HG02938 (cell line): ENCODE measurements at regions not wholly inside any gene's neighbourhood (a gene's known extent, or its start where the extent isn't known, plus 50 kb on each side); places are given as distances from the start of the nearest gene placed in this dataset.

Experiments used
- ATAC-seq: cut with Tn5 transposase; IDR thresholded peaks from one replicate; pipeline ENCODE4 v1.9.1; 2021; ENCODE audit warnings: mild to moderate bottlenecking, moderate library complexity; ENCODE audit not compliant: unreplicated experiment

DNA sequence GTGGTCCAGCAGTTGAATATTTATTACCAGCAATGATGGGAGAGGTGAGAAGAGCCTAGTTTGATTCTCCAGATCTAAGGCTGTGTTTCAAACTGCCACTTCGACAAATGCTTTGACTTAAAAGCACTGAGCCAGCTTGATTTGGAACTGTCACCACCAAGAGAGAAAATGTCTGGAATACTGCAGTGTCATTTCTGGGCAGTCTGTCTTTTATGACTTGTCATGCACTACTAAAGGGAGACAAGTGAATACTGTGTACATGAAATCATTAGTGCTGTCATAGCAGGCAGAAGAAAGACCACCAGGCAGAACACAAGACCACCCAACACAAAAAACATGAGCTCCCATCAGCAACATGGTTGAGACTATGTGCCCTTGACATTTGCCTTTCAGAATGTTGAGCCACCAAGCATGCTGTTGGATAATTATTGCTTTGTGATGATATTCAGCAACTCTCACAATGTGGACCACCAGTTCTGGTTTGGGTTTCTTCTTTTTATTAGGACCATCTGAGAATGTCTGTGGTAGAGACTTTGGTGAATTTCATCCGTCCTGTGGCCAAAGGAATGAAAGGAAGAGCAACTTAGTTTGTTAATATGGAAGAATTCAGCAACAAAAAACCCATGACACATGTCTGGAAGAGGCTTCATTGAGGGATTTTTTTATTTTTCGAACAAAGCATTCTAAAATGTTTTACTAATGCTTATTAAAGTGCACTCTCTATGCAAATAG is 125.8 kb downstream of the NTMT2 start:
- no peak for ATAC-seq

DNA sequence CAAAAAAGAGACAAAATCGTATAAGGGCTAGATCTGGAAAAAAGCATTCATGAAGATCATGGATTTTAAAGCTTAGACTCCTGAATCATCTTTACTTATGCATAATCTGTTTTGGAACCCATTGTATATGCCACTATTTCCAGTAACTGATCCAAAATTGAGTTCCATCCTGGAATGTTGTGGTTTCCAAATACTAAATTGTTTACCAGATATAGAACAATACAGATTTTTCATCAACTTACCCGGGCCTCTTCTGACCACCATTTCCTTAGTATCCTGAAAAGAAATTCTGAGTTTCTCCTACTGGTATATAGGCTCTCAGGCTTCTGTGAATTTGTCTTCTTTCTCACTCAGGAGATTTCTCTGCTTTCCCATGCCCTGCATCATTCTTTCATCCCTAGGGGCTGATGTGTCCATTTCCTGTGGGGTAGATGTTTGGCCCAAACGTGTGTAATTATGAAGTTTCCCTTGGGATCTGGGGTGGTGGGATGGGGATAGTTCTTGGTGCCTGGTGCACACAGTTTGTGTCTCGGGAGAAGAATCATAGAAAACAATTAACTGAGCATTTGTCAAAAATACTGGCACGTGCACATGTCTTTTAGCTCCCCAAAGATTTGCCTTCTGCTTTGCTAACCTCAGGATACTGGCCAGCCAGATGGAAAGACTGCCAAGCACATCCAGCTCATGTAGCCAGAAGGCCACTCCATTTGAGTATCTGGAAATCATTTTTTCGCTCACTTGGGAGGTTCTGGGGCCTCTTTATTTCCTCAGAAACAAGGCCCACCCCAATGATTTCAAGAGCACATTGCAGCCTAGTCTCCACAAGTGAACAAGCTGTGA is 127.8 kb downstream of the NTMT2 start:
- no peak for ATAC-seq

DNA sequence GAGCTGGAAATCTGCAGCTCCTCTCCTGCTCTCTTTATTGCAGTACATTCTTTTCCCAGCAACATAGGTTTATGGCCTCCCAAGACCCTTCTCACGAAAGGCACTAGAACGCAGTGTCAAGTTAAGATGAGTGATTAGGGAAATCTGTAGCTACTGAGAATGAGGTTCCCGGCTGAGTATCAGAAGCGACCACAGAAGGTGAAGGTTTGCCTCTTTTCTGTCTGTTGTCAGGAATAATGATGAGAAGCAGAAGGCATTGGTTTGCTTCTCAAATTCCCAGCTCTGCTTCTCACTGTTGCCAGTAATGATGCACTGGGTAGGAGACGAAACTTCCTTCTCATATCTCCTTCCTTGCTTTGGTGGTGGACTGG is 128.4 kb downstream of the NTMT2 start:
- ATAC-seq = no peak

DNA sequence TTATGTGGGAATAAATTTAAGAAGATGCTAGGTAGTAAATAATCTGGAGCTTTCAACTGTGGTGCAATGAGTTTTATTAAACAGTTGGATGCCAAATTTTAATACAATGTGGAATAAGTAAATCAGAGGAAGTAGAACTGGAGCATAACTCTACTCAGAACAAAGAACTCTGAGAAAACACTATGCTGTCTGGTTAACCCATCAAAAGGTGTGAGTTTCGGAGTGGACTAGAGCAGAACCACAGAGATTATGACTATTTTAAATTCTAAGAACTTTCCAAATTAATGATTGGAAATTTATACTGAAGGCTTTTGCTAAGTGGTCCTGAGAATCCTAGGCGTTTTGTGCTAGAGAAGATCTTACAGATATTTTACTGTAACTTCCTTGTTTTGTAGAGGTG is 132.2 kb downstream of the NTMT2 start:
- no peak for ATAC-seq

DNA sequence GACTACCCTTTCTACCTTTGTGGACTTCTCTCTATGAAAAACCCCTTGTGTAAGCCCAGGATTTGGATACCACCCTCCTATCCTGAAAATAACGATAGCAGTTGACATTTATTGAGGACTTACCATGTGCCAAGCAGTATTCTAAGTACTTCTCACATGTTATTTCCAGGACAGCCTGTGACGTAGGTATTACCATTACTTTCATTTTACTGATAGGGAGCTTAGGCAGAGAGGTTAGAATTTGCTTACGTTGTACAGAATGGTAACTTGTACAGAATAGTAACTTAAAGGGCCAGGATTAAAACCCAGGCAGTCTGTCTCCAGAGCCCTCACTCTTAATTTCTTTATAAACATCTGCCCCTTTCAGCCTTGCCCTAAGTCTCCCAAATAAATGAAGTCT is 138.3 kb downstream of the NTMT2 start:
- ATAC-seq = no peak

DNA sequence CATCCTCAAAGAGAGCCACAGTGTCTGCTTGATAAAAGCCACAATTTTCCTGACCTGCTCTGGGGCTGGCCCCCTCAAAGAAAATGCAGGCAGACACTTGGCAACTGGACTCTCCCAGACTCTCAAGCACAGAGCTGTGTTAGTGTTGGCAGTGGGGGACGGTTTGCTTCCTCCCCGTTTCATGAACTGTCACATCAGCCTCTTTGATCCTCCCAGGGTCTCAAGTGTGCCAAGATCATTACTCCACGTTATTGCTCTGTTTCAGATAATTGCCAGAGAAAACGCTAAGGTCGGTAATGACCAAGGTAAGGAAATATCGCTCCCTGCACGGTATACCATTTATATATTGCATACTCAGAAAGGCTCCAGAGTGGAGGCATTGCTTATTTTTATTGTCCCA is 138.8 kb downstream of the NTMT2 start:
- ATAC-seq = no peak

DNA sequence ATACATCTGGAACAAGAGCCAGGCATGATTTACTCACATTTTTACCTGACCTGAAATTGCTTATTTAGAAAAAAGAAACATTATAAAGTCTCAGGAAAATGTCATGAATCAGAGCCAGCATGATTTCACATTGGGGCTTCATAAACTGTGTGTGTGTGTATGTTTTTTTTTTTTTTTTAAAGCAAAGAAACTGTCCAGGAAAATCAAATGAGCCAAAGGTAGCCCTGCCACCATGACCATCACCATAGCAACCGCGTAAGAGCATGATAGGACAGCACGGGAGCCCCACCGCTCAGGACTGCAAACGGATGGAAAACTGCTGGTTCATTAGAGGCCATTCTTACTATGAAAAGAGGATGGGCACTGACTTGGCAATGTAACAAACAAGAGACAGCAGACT is 139.2 kb downstream of the NTMT2 start:
- no peak for ATAC-seq

DNA sequence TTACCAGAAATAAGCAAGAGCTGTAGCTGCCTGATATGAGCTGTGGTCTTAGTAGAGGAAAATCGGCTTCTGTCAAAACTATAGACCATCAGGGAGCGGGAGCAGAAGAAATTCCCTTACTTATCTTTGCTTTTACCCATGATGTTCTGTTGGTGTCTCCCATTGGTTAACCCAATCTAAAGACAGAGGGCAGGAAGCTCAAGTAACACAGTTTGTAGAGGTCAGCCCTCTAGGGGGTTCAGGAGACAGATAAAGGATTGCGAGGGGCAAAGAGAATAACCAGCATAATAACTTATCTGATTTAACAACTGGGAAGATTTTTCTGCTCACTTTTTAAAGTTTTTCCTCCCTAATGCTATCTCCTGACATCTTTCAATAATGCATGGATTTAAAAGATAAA is 142.4 kb downstream of the NTMT2 start:
- no peak for ATAC-seq

DNA sequence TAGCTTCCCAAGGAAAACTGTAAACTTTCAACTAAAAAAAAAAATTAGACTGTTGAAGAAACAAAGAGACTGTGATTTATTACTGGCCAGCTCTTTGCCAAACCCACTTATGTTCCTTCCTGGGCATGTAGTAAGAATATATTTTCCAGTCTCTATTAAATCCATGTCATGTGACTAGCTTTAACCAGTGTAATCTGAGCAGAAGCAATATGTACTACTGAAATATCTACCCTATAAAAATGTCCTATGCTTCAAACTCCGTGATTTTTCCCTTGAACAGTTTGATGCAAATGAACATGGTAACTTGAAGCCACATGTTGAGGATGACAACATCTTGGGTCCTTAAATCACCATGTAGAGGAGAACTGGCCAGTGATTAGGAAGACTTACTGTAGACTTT is 144.5 kb downstream of the NTMT2 start:
- no peak for ATAC-seq

DNA sequence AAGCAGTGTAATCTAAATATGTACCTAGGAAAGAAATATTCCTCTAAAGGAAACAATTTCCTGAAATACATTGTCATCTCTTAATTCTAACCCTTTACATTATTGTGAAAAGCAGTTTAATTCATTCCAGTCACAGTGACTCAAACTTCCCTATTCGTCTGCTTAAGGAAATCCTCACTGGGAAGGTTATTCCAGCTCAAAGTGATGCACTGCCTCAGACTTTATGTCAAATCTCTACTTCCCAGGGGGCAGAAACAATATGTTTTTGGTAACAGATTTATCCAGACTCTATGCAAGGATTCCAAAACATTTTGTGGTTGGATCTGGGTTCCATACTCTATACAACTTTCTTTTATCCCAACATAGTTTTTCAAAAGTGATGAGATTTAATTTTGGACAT is 145.2 kb downstream of the NTMT2 start:
- ATAC-seq = no peak

DNA sequence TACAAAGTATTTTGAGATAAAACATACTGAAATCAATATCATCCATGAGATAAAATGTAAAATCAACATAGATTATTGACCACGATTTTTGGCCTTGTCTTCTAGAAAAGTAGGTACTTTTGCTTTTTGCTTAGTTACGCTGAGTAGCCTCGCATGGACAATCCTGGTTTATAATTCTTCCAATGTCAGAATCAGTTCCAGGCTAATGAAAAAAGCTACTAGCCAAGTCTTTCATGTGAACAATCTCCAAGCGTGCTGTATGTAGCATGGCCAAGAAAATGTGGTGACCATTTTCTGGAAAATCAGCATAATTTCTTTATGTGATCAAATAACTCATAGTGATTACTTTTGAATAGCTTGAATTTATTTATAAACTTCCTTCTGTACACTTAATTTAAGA is 145.8 kb downstream of the NTMT2 start:
- no peak for ATAC-seq

DNA sequence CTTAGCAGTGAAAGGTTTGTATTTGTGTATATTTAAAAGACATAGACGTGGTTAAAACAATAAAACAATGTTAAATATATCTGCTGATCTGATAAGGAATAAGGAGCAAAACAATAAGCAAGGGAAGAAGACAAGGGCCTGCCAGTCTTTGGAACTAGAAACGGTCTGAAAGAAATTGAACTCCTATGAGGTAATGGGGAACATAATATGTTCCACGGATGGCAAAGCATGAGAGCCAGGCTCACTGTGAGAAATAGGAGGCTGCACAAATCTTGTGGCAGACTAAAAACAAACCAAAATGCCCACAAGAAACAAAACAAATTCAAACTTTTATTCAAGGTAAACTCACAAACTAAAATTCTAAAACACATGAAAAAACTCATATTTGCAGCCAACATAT is 150.5 kb downstream of the NTMT2 start:
- ATAC-seq = no peak

DNA sequence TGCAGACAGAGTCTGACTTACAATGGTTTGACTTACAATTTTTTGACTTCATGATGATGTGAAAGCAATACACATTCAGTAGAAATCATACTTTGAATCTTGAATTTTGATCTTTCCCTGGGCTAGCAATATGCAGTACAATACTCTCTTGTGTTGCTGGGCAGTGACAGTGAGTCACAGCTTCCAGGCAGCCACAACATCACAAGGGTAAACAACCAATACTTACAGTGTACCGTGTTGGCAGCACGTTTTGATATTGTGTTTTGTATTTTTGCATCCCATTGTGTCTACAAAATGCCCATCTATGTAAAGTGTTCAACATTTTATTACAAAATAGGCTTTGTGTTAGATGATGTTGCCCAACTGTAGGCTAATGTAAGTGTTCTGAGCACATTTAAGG is 150.9 kb downstream of the NTMT2 start:
- no peak for ATAC-seq

DNA sequence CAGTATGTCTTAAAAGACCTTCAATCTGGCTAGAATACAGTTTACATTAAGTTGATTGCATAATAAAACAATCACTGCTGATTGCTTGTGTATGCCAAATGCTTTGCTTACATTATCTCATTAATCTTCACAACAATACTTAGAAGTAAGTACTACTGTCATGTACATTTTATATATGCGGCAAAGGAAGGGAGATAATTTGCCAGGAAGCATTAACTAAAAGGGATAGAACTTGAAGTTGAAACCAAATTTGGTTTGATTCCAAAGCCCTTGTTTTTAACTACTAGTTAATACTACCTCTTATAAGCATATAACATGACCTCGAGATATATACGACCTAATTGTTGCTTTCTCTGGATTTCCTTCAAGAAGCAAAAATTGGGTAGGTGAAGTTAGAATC is 155.8 kb downstream of the NTMT2 start:
- no peak for ATAC-seq

DNA sequence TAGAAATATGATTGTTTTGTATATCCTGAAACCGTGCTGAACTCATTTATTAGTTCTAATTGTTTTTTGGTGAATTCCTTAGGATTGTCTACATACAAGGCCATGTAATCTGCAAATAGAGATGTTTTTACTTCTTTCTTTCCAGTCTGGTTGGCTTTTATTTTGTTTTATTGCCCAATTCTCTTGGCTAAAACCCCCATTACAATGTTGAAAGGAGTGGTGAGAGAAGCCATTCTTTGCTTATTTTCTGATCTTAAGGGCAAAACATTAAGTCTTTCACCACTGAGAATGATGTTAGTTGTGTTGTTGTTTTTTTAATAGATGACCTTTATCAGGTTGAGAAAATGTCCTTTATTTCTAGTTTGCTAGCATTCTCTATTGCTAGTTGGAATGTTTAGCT is 157.3 kb downstream of the NTMT2 start:
- no peak for ATAC-seq

DNA sequence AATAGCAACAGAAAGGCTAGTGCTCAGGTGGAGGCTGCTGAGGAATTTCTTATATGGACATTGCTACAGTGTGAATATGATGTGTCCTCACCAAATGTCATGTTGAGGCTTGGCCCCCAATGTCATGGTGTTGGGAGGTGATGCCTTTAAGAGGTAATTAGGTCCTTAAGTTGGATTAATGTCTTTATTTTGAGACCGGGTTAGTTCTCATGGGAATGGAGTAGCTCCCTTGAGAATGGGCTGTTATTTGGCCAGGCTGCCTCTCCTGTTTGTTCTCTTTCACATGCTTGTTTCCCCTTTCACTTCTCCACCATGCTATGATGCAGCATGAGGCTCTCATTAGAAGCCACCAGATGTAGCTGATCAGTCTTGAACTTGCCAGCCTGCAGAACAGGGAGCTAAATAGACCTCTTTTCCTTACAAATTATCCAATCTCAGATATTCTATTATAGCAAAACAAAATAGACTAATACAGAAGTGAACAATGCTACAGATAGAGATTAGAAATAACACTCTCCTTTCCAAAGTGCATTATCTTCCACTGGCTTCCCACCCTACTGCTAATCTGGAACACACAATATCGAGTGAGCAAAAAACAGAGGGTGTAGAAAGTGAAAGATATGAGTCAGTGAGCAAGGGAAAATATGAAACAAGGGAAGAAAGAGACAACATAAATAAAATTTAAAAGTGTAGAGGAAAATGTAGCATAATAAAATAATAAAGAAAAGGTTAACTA is 160.2 kb downstream of the NTMT2 start:
- no peak for ATAC-seq

DNA sequence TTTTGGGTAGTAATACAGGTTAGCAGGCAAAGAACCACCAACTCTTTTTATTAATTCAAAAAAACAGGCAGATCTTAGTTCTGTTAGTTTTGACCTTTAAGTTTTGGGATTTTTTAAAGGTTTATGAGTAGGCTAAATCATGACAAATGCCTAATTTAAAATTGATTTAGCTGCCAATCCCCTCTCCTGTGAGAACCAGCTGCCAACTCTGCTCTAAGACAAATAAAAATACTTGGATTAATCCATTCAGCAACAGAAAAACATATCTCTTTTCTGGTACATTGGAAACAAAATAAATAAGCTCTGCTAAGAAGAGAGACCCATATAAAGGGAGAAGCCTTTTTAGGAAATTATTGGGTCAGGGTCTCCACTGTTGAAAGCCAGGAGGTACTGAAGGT is 160.8 kb downstream of the NTMT2 start:
- no peak for ATAC-seq

DNA sequence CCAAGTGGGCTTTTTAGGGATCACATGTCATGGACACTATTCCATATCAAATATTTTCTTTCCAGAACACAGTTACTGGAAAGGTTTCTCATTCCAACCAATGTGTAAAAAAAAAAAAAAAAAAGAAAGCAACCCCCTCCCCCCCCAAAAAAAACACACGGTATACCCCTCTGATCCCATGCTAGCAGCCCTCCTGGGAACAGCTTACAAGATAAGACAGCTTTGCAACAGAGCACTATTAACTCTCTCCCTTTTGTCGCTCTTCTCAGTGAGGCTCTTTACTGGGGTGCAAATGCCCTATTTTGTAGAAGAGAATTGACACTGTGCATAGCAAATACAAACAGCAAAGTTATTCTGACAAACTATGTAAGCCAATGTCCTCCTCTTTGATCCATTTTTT is 161.2 kb downstream of the NTMT2 start:
- ATAC-seq = no peak

DNA sequence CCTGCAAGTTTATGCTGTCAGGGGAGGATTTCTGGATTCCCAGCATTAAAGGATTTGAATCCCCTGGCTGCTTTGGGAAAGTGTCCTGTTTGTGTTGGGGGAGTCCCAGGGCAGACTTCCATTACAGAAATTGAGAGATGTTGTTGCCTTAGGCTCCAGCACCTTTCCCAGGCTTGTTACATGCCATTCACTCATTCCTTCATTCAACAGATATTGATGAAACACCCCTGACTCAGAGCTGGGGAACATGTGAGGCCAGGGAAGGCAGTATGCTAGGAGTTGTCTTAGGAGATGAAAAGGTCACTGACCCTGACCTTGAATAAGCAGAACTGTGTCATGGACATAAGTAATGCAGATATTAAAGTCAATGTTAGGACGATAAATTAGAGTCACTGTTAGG is 161.7 kb downstream of the NTMT2 start:
- no peak for ATAC-seq

DNA sequence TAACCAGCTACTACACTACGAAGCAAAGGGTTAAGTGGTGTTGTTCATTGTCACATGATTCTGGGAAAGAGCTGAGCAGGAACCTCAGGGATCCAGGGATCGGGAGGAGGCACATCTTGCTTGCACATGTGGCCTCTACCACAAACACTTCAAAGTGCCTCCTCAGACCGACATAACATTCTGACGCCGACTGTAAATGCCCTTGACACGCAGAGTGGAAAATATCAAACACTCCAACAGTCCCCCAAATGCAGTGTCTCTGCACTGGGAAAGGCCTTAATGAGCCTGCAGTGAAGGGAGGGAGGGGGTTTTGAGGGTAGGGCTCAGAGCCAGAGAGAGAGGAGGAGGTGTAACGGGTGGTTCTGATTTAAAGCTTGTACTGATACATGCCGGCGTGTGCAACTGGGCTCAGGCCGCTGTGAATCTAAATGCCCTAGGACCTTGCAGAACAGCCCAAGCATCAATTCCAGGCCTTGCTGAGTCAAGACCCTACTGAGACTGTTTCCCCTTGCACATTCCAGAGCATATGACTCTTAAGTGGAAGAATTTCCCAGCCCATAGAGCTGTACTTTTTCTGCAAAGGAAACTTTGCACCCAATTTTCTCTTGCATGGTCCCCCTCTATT is 163.7 kb downstream of the NTMT2 start:
- ATAC-seq = no peak

DNA sequence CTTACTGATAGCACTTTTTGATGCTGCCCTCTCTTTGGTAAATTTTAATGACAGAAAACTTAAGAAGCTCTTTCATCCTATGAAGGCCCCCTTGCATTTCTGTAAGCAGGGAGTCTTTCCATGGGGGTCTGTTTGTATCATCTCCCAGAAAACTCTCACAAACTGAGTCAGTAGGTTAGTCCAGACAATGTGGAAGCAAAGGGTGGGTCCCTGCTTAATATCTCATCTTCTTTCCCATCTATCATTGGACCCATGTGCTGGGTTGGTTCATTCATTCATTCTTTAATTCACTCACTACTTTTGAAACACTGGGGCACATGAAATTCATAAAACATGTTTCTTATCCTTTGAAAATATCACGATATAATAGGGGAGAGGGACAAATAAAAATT is 164.3 kb downstream of the NTMT2 start:
- ATAC-seq = no peak

DNA sequence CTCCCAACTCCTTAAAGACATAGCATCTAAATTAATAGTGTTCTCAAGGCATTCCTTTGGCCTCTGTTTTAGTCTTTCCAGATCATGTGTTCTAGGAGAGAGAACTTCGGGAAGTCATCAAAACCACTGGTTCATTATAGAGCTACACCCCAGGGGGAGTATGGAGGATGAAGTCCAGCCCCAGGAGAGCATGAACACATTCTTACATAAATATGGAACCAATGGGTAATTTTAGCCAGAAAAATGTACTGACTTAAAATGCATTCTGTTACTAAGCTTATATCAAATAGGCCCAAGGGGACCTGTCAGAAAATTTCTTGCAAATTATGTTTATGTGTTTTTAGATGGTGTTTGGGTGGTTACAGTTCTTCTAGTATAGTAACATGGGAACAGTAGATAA is 165.2 kb downstream of the NTMT2 start:
- ATAC-seq = no peak
